ENCODE measurements at regions not wholly inside any gene's neighbourhood (a gene's known extent, or its start where the extent isn't known, plus 50 kb on each side); places are given as distances from the start of the nearest gene placed in this dataset.
A peak's percentile ranks its signal among the peaks of the same experiment; 100 is the strongest.

DNA sequence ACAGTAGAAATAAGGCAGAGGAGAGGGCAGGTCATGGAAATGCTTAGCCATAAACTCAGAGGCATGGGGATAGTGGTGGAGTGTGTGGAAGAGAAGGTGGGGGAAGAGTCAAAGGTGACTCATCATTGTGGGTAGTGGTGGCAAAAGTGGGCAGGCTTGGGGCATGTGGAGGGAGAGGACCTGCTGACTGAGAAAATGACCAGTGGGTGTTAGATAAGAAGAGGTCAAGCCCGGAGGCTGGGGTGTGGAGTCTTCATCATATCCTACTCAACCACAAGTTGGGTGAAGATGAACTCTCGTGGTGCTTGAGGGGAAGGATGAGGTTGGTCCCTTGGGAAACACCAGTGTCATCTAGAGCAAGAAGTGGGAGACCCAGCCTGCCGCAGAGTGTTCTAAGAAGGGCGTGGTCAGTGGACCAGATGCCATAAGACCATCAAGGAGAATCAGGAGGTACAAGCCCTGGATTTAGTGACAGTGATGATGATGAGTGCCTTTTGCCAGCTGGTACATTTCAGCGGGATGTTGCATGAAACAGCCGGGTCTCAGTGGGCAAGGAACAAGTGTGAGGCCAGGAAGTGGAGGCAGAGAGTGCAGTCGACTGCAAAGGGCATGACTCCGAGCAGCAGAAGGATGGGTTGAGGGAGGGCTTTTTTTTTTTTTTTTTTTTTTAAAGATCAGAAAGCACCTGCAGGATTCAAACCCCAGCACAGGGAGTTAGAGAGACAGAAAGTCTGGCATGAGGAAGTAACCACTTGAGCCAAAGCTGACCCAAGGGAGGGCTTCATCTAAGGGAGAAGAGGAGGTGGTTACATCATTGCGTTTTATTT is 122.6 kb upstream of the SPRED2 start:
- POLR2A ChIA-PET: no interaction called here
- in situ Hi-C loops (cut with HindIII; ENCODE audit: low pct_unique_long_range_greater_than_20kb, low sequenced_read_pairs): no loop called here
- no peak for DNase-seq (ENCODE audit: low read depth, low spot score)

DNA sequence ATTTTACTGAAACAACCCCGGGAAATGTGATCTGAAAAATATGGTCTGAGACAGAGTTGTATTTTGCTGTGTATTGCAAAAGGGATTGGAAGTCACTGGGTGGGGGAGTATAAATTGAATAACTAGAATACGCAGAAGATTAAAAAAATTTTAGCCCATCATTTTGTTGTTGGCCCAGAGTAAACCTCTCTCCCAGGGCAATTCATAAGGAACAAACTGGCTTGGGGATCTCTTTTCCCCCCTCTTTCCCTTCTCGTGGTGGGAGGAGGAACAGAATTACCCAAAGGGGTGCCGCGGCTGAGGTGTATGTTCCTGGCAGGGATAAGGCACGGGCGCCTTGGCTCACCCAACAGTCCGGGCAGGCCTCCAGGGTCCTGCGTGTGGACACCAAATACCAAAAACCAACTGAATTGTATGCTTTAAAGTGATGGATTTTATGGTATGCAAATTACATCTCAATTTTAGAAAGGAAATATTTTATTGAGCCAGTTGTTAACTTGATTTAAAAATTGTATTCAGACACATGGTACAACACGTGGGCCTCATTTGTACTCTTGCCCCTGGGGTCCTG is 121.2 kb upstream of the SPRED2 start:
- DNase-seq (ENCODE audit: low read depth, low spot score): no peak
- ChIA-PET POLR2A (interaction anchor here (0.6 kb wide), 1 partner anchor 283 kb away, joined by 3 read pairs; no protein-coding TSS in a partner anchor), CTCF (no interaction called here)
- no peaks in the 10 kb centered on the region for H3K36me3 ChIP-seq (ENCODE audit: control insufficient read depth, insufficient read depth, low read length)
- no peak for TF ChIP-seq POLR2AphosphoS5 (IDR thresholded peaks at IDR 0.05; ENCODE audit: low read depth, low read length)
- TF ChIP-seq, protein P1, sequence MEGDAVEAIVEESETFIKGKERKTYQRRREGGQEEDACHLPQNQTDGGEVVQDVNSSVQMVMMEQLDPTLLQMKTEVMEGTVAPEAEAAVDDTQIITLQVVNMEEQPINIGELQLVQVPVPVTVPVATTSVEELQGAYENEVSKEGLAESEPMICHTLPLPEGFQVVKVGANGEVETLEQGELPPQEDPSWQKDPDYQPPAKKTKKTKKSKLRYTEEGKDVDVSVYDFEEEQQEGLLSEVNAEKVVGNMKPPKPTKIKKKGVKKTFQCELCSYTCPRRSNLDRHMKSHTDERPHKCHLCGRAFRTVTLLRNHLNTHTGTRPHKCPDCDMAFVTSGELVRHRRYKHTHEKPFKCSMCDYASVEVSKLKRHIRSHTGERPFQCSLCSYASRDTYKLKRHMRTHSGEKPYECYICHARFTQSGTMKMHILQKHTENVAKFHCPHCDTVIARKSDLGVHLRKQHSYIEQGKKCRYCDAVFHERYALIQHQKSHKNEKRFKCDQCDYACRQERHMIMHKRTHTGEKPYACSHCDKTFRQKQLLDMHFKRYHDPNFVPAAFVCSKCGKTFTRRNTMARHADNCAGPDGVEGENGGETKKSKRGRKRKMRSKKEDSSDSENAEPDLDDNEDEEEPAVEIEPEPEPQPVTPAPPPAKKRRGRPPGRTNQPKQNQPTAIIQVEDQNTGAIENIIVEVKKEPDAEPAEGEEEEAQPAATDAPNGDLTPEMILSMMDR (IDR thresholded peaks at IDR 0.05): peak; percentile 40; the same call in 1 of the 2 replicates
- no peaks in the 10 kb centered on the region for H3K27me3 ChIP-seq (ENCODE audit: control insufficient read depth, insufficient read depth, low read length)
- no TSS peak for BruUV-seq (replicated peaks)
- peak; percentile 5; the same call in 1 of the 2 replicates for ATAC-seq
- intact Hi-C loops (cut with micrococcal nuclease; ENCODE audit: unreplicated experiment): loop anchor here (5.0 to 10.0 kb wide), 3 partner anchors 116 to 286 kb away; no protein-coding TSS in a partner anchor
- H3K9me3 ChIP-seq (ENCODE audit: control insufficient read depth, insufficient read depth, low read depth, low read length): no peaks in the 10 kb centered on the region
- peak overlapping the region in 1 of 2 experiments; percentile 44; a peak in 2 of 4 replicates for H3K4me3 ChIP-seq (ENCODE audit: low read depth in 2 of 2, low read length in 2 of 2)
- H3K4me1 ChIP-seq (ENCODE audit: control insufficient read depth, insufficient read depth, low read length): no peaks in the 10 kb centered on the region; the same call in 1 of the 2 replicates
- in situ Hi-C loops (cut with HindIII; ENCODE audit: low pct_unique_long_range_greater_than_20kb, low sequenced_read_pairs): no loop called here
- peak overlapping the region; percentile 66 for H3K27ac ChIP-seq (ENCODE audit: low read length)

More for the DNA sequence above, 122.6 kb upstream of the SPRED2 start:
- no peaks in the 10 kb centered on the region for H3K27me3 ChIP-seq (ENCODE audit: control insufficient read depth, insufficient read depth, low read length)
- no peak for ATAC-seq
- no peaks in the 10 kb centered on the region for H3K36me3 ChIP-seq (ENCODE audit: control insufficient read depth, insufficient read depth, low read length)
- no peaks in the 10 kb centered on the region; the same call in 1 of the 2 replicates for H3K4me1 ChIP-seq (ENCODE audit: control insufficient read depth, insufficient read depth, low read length)
- H3K9me3 ChIP-seq (ENCODE audit: control insufficient read depth, insufficient read depth, low read depth, low read length): no peaks in the 10 kb centered on the region
- no TSS peak for BruUV-seq (replicated peaks)
- TF ChIP-seq, protein P2, sequence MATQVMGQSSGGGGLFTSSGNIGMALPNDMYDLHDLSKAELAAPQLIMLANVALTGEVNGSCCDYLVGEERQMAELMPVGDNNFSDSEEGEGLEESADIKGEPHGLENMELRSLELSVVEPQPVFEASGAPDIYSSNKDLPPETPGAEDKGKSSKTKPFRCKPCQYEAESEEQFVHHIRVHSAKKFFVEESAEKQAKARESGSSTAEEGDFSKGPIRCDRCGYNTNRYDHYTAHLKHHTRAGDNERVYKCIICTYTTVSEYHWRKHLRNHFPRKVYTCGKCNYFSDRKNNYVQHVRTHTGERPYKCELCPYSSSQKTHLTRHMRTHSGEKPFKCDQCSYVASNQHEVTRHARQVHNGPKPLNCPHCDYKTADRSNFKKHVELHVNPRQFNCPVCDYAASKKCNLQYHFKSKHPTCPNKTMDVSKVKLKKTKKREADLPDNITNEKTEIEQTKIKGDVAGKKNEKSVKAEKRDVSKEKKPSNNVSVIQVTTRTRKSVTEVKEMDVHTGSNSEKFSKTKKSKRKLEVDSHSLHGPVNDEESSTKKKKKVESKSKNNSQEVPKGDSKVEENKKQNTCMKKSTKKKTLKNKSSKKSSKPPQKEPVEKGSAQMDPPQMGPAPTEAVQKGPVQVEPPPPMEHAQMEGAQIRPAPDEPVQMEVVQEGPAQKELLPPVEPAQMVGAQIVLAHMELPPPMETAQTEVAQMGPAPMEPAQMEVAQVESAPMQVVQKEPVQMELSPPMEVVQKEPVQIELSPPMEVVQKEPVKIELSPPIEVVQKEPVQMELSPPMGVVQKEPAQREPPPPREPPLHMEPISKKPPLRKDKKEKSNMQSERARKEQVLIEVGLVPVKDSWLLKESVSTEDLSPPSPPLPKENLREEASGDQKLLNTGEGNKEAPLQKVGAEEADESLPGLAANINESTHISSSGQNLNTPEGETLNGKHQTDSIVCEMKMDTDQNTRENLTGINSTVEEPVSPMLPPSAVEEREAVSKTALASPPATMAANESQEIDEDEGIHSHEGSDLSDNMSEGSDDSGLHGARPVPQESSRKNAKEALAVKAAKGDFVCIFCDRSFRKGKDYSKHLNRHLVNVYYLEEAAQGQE (IDR thresholded peaks at IDR 0.05; ENCODE audit: insufficient read depth in 1 of 2, low read depth in 2 of 2, low read length in 1 of 2): no peak
- TF ChIP-seq POLR2AphosphoS5 (IDR thresholded peaks at IDR 0.05; ENCODE audit: low read depth, low read length): no peak
- no peak for TF ChIP-seq TCF7L2 (IDR thresholded peaks at IDR 0.05; ENCODE audit: low read depth, low read length)
- TF ChIP-seq, protein P1 (IDR thresholded peaks at IDR 0.05): no peak
- no peak for TF ChIP-seq SIN3A (IDR thresholded peaks at IDR 0.05; ENCODE audit: borderline replicate concordance, insufficient read depth, low read depth, low read length)
- no peak overlapping the region for H3K27ac ChIP-seq (ENCODE audit: low read length)
- intact Hi-C loops (cut with micrococcal nuclease; ENCODE audit: unreplicated experiment): loop anchor here (5.0 to 10.0 kb wide), 3 partner anchors 118 to 288 kb away; no protein-coding TSS in a partner anchor
- CTCF ChIA-PET: interaction anchor here (0.7 kb wide), 1 partner anchor 21 kb away, joined by 4 read pairs; no protein-coding TSS in a partner anchor
- H3K4me3 ChIP-seq (ENCODE audit: low read depth in 2 of 2, low read length in 2 of 2): no peak overlapping the region

Measured in Panc1 (cell line).